Neuronal stem cell (in vitro differentiated cells): ENCODE measurements at regions not wholly inside any gene's neighbourhood (a gene's known extent, or its start where the extent isn't known, plus 50 kb on each side); places are given as distances from the start of the nearest gene placed in this dataset.

Source experiments
- DNase-seq: peaks from one replicate; pipeline ENCODE4 v3.0.0-alpha.2; 2013; ENCODE audit warnings: low spot score
- H2AFZ ChIP-seq: one replicate; pipeline ENCODE4 v1.6.1; 2013; ENCODE audit warnings: mild to moderate bottlenecking, low read length, inconsistent platforms
- H2AK5ac ChIP-seq: 2 replicates; pipeline ENCODE4 v1.6.1; 2013; ENCODE audit warnings: low read depth, mild to moderate bottlenecking, inconsistent platforms, low read length, moderate library complexity, mixed read lengths
- H2BK120ac ChIP-seq: 2 replicates; pipeline ENCODE4 v1.6.1; 2013; ENCODE audit warnings: low read depth, mild to moderate bottlenecking, inconsistent platforms, low read length, moderate library complexity, mixed read lengths
- H2BK12ac ChIP-seq: one replicate; pipeline ENCODE4 v1.6.1; 2013; ENCODE audit warnings: low read length, inconsistent platforms
- H2BK15ac ChIP-seq: 2 replicates; pipeline ENCODE4 v1.6.1; 2013; ENCODE audit warnings: mild to moderate bottlenecking, low read length, inconsistent platforms, mixed read lengths
- H2BK5ac ChIP-seq: one replicate; pipeline ENCODE4 v1.6.1; 2013; ENCODE audit warnings: inconsistent platforms, mild to moderate bottlenecking, low read length, moderate library complexity
- H3K14ac ChIP-seq: one replicate; pipeline ENCODE4 v1.6.1; 2013; ENCODE audit warnings: low read length, inconsistent platforms
- H3K18ac ChIP-seq: 2 replicates; pipeline ENCODE4 v1.6.1; 2013; ENCODE audit warnings: low read length, inconsistent platforms
- H3K23ac ChIP-seq: 2 replicates; pipeline ENCODE4 v1.6.1; 2013; ENCODE audit warnings: low read depth, mild to moderate bottlenecking, mixed read lengths, low read length, inconsistent platforms; ENCODE audit not compliant: poor library complexity
- H3K27ac ChIP-seq: replicated peaks from 3 replicates; pipeline ENCODE4 v1.5.1; 2013; ENCODE audit warnings: low read length, inconsistent platforms
- H3K27me3 ChIP-seq, 3 experiments: 2 replicates each; pipeline ENCODE4 v1.6.1; 2013; ENCODE audit warnings: low read length in 3 of 3, mild to moderate bottlenecking in 2 of 3, inconsistent platforms in 1 of 3, low read depth in 1 of 3, mixed read lengths in 1 of 3, moderate library complexity in 1 of 3; ENCODE audit not compliant: control insufficient read depth in 3 of 3, insufficient read depth in 3 of 3
- H3K36me3 ChIP-seq, 2 donors: replicated peaks in 1 of 2; 2 replicates each; pipeline ENCODE4 v1.6.1; 2013; ENCODE audit warnings: low read length in 2 of 2; ENCODE audit not compliant: control insufficient read depth in 2 of 2, insufficient read depth in 2 of 2
- H3K4ac ChIP-seq: 2 replicates; pipeline ENCODE4 v1.6.1; 2013; ENCODE audit warnings: inconsistent platforms, mild to moderate bottlenecking, low read length, moderate library complexity
- H3K4me1 ChIP-seq, 2 donors: 1 replicate in 1 of 2; 2 replicates in 1 of 2; pipeline ENCODE4 v1.6.1; 2013; ENCODE audit warnings: low read length in 2 of 2, low read depth in 1 of 2; ENCODE audit not compliant: control insufficient read depth in 2 of 2, insufficient read depth in 1 of 2
- H3K4me2 ChIP-seq: one replicate; pipeline ENCODE4 v1.6.1; 2013; ENCODE audit warnings: mild to moderate bottlenecking, low read length, inconsistent platforms; ENCODE audit not compliant: insufficient read depth, poor library complexity, severe bottlenecking
- H3K4me3 ChIP-seq, 2 donors: 2 replicates each; pipeline ENCODE4 v1.5.1; 2013; ENCODE audit warnings: low read length in 2 of 2, mild to moderate bottlenecking in 2 of 2, inconsistent platforms in 1 of 2, moderate library complexity in 1 of 2
- H3K79me1 ChIP-seq: one replicate; pipeline ENCODE4 v1.6.1; 2013; ENCODE audit warnings: low read depth, mild to moderate bottlenecking, inconsistent platforms, low read length, moderate library complexity
- H3K9ac ChIP-seq: one replicate; pipeline ENCODE4 v1.6.1; 2013; ENCODE audit warnings: mild to moderate bottlenecking, low read depth, low read length, inconsistent platforms; ENCODE audit not compliant: poor library complexity
- H3K9me3 ChIP-seq, 2 donors: replicated peaks in 1 of 2; 2 replicates each; pipeline versions ENCODE3 to v1.6.1; 2013; ENCODE audit warnings: low read length in 2 of 2, mild to moderate bottlenecking in 2 of 2, inconsistent platforms in 1 of 2, low read depth in 1 of 2, mixed read lengths in 1 of 2, moderate library complexity in 1 of 2; ENCODE audit not compliant: control insufficient read depth in 2 of 2, insufficient read depth in 1 of 2
- H4K8ac ChIP-seq: one replicate; pipeline ENCODE4 v1.6.1; 2013; ENCODE audit warnings: low read depth, mild to moderate bottlenecking, inconsistent platforms, low read length, moderate library complexity
- H4K91ac ChIP-seq: one replicate; pipeline ENCODE4 v1.6.1; 2013; ENCODE audit warnings: low read length, low read depth, mild to moderate bottlenecking, inconsistent platforms; ENCODE audit not compliant: poor library complexity
- WGBS, 2 donors: extraction: QIAGEN DNeasy Blood & Tissue Kit; methylation state at CpG; one replicate each; pipeline ENCODE4 v1.1.7; 2013; ENCODE audit warnings: missing lambda C conversion rate in 2 of 2, mixed read lengths in 1 of 2; ENCODE audit not compliant: insufficient read length in 2 of 2, insufficient replicate concordance in 1 of 2; ENCODE audit errors: extremely low coverage in 2 of 2; 5-methylcytosine and 5-hydroxymethylcytosine counted together

- Histone ChIP-seq H3K23ac (no peak overlapping the region), H4K8ac (no peak overlapping the region), H3K4me2 (no peak overlapping the region), H3K9me3 (no peaks in the 10 kb centered on the region), H2BK5ac (no peak overlapping the region), H3K36me3 (no peaks in the 10 kb centered on the region), H3K4ac (no peak overlapping the region), H3K14ac (no peak overlapping the region), H3K4me1 (no peaks in the 10 kb centered on the region), H2AK5ac (no peak overlapping the region), H2BK12ac (no peak overlapping the region), H3K27me3 (no peaks in the 10 kb centered on the region), H3K79me1 (no peaks in the 10 kb centered on the region), H4K91ac (no peak overlapping the region), H3K27ac (no peak overlapping the region), H3K9ac (no peak overlapping the region), H2BK120ac (no peak overlapping the region), H2AFZ (no peak overlapping the region), H3K18ac (no peak overlapping the region), H3K4me3 (no peak overlapping the region), H2BK15ac (no peak overlapping the region)
- 100% methylated on average over 2 to 3 of the region's 3 CpGs for WGBS, 2 donors
- DNase-seq: no peak
Measured at GRCh38 chr5:158244882-158245281, 385.9 kb upstream of the CLINT1 start.

GRCh38 chr5:158236511-158237335, 377.8 kb upstream of the CLINT1 start:
- no peak overlapping the region for H2AK5ac ChIP-seq
- H3K9ac ChIP-seq: no peak overlapping the region
- H2BK5ac ChIP-seq: no peak overlapping the region
- H2BK12ac ChIP-seq: no peak overlapping the region
- no peak overlapping the region for H4K8ac ChIP-seq
- no CpG with 5 or more reads among the region's 3 CpGs for WGBS, 2 donors
- no peak overlapping the region for H3K18ac ChIP-seq
- no peak overlapping the region for H3K4me3 ChIP-seq
- H3K79me1 ChIP-seq: no peaks in the 10 kb centered on the region
- H2AFZ ChIP-seq: no peak overlapping the region
- no peaks in the 10 kb centered on the region for H3K36me3 ChIP-seq
- no peaks in the 10 kb centered on the region for H3K27me3 ChIP-seq
- no peak overlapping the region for H4K91ac ChIP-seq
- peaks cover 0 to 2% of the 10 kb centered on the region in 2 donors for H3K4me1 ChIP-seq
- no peak overlapping the region for H3K23ac ChIP-seq
- H3K27ac ChIP-seq: no peak overlapping the region
- no peaks in the 10 kb centered on the region for H3K9me3 ChIP-seq
- DNase-seq: no peak
- no peak overlapping the region for H2BK120ac ChIP-seq
- H3K4ac ChIP-seq: no peak overlapping the region
- H3K4me2 ChIP-seq: no peak overlapping the region
- H3K14ac ChIP-seq: no peak overlapping the region
- no peak overlapping the region for H2BK15ac ChIP-seq

GRCh38 chr5:158235159-158235547, 376.2 kb upstream of the CLINT1 start:
- DNase-seq: no peak
- no CpG with 5 or more reads among the region's 4 CpGs for whole genome bisulfite sequencing, 2 donors
- Histone ChIP-seq H2AK5ac (no peak overlapping the region), H3K4me1 (peaks cover 0 to 2% of the 10 kb centered on the region in 2 donors), H3K9me3 (no peaks in the 10 kb centered on the region), H4K91ac (no peak overlapping the region), H2BK12ac (no peak overlapping the region), H3K27ac (no peak overlapping the region), H3K4me2 (no peak overlapping the region), H3K27me3 (no peaks in the 10 kb centered on the region), H3K14ac (no peak overlapping the region), H3K36me3 (no peaks in the 10 kb centered on the region), H3K4ac (no peak overlapping the region), H2AFZ (no peak overlapping the region), H4K8ac (no peak overlapping the region), H2BK15ac (no peak overlapping the region), H3K23ac (no peak overlapping the region), H3K18ac (no peak overlapping the region), H3K79me1 (no peaks in the 10 kb centered on the region), H2BK5ac (no peak overlapping the region), H3K9ac (no peak overlapping the region), H2BK120ac (no peak overlapping the region), H3K4me3 (no peak overlapping the region)

- H3K18ac ChIP-seq: no peak overlapping the region
Measured at GRCh38 chr5:158234323-158235158, 375.6 kb upstream of the CLINT1 start.

More at GRCh38 chr5:158234323-158235158, 375.6 kb upstream of the CLINT1 start:
- Histone ChIP-seq H3K23ac (no peak overlapping the region), H3K4me2 (no peak overlapping the region), H3K79me1 (no peaks in the 10 kb centered on the region), H2BK15ac (no peak overlapping the region), H3K9me3 (no peaks in the 10 kb centered on the region), H4K91ac (no peak overlapping the region), H3K27me3 (no peaks in the 10 kb centered on the region), H2BK12ac (no peak overlapping the region), H3K9ac (no peak overlapping the region), H3K4me1 (peaks cover 0 to 2% of the 10 kb centered on the region in 2 donors), H3K36me3 (no peaks in the 10 kb centered on the region), H3K27ac (no peak overlapping the region), H2AK5ac (no peak overlapping the region), H2BK120ac (no peak overlapping the region), H2BK5ac (no peak overlapping the region), H3K4me3 (no peak overlapping the region), H4K8ac (no peak overlapping the region), H3K14ac (no peak overlapping the region), H3K4ac (no peak overlapping the region), H2AFZ (peak overlapping the region; percentile 34)
- no peak for DNase-seq
- no CpG with 5 or more reads among the region's 11 CpGs for WGBS, 2 donors
